Erythroblast (primary cell): ENCODE measurements at regions not wholly inside any gene's neighbourhood (a gene's known extent, or its start where the extent isn't known, plus 50 kb on each side); places are given as distances from the start of the nearest gene placed in this dataset.

Source experiments
- GATA1 ChIP-seq: IDR thresholded peaks from 2 replicates; pipeline ENCODE4 v1.6.1; 2011; ENCODE audit warnings: low read depth, mild to moderate bottlenecking, control low read depth, low read length, moderate library complexity
- POLR2A ChIP-seq: IDR thresholded peaks from 2 replicates; pipeline ENCODE4 v1.6.1; 2011; ENCODE audit warnings: mild to moderate bottlenecking, low read length

DNA sequence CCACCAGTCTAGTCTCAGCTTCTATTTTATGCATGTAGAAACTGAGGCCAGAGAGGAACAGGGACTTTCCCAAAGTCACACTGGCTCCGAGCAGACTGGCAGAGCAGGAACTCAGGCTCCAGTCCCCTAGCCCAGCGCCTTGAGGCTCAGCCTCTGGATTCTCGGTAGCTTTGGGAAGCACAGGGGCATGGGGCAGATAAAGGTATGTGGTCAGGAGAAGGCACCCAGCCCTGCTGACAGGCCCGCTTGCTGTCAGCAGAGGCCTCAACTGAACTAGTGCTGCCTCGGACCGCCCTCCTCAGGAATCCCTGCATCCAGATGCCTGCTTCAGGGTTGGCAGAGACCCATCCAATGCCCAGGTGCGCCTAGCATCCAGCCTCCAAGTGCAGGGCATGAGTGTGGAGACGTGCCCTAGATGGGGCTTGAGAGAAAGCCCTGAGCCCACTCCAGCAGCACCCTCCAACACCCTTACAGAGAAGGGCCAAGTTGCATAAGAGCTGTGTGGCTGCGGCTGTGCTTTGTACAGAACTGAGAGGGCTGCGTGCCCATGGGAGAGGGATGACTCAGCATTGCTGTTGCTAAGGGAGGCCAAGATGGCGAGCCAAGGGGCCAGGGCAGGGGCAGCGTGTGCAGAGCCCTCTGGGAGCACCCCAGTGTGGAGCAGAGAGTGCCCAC is 168.6 kb downstream of the MACROH2A1 start:
- no peak for TF ChIP-seq POLR2A
- TF ChIP-seq GATA1, result no peak
